H9 (cell line): ENCODE measurements at regions not wholly inside any gene's neighbourhood (a gene's known extent, or its start where the extent isn't known, plus 50 kb on each side); places are given as distances from the start of the nearest gene placed in this dataset.

Source experiments
- DNase-seq: peaks from one replicate; pipeline ENCODE4 v3.0.0-alpha.2; 2017
- H2AFZ ChIP-seq: one replicate; pipeline ENCODE4 v1.6.1; 2013; ENCODE audit warnings: mild to moderate bottlenecking, low read length, control low read depth, moderate library complexity
- H2AK5ac ChIP-seq: 2 replicates; pipeline ENCODE4 v1.6.1; 2013; ENCODE audit warnings: low read length, control low read depth, mixed read lengths; ENCODE audit not compliant: insufficient read length
- H2BK120ac ChIP-seq: one replicate; pipeline ENCODE4 v1.6.1; 2013; ENCODE audit warnings: low read depth, mild to moderate bottlenecking, low read length, control low read depth, inconsistent platforms; ENCODE audit not compliant: poor library complexity, severe bottlenecking
- H2BK12ac ChIP-seq: 2 replicates; pipeline ENCODE4 v1.6.1; 2013; ENCODE audit warnings: low read length, control low read depth, mixed read lengths, low read depth; ENCODE audit not compliant: insufficient read length
- H2BK15ac ChIP-seq: 2 replicates; pipeline ENCODE4 v1.6.1; 2013; ENCODE audit warnings: low read depth, low read length, control low read depth
- H2BK20ac ChIP-seq: one replicate; pipeline ENCODE4 v1.6.1; 2013; ENCODE audit warnings: low read depth, mild to moderate bottlenecking, low read length, control low read depth, inconsistent platforms; ENCODE audit not compliant: poor library complexity, severe bottlenecking
- H2BK5ac ChIP-seq: 2 replicates; pipeline ENCODE4 v1.6.1; 2013; ENCODE audit warnings: low read length, control low read depth, mixed read lengths; ENCODE audit not compliant: insufficient read length
- H3K14ac ChIP-seq: 2 replicates; pipeline ENCODE4 v1.6.1; 2013; ENCODE audit warnings: low read length, control low read depth; ENCODE audit not compliant: insufficient read depth
- H3K18ac ChIP-seq: 2 replicates; pipeline ENCODE4 v1.6.1; 2013; ENCODE audit warnings: low read depth, mild to moderate bottlenecking, mixed read lengths, low read length, control low read depth; ENCODE audit not compliant: insufficient read length
- H3K23ac ChIP-seq: 2 replicates; pipeline ENCODE4 v1.6.1; 2013; ENCODE audit warnings: low read length, control low read depth, mixed read lengths, low read depth; ENCODE audit not compliant: insufficient read length
- H3K23me2 ChIP-seq: 2 replicates; pipeline ENCODE4 v1.6.1; 2013; ENCODE audit warnings: low read depth, mild to moderate bottlenecking, mixed read lengths, low read length, control low read depth; ENCODE audit not compliant: insufficient read length, poor library complexity, severe bottlenecking
- H3K27ac ChIP-seq: 2 replicates; pipeline ENCODE4 v1.5.1; 2013; ENCODE audit warnings: low read length, control low read depth, mixed read lengths, low read depth; ENCODE audit not compliant: insufficient read length
- H3K27me3 ChIP-seq: 2 replicates; pipeline ENCODE4 v1.6.1; 2013; ENCODE audit warnings: low read length, control low read depth, inconsistent platforms; ENCODE audit not compliant: insufficient read depth
- H3K4ac ChIP-seq: 2 replicates; pipeline ENCODE4 v1.6.1; 2013; ENCODE audit warnings: low read depth, mild to moderate bottlenecking, control low read depth, inconsistent platforms, low read length, moderate library complexity
- H3K4me1 ChIP-seq: 2 replicates; pipeline ENCODE4 v1.6.1; 2013; ENCODE audit warnings: low read length, control low read depth, inconsistent platforms; ENCODE audit not compliant: insufficient read depth
- H3K4me2 ChIP-seq: 2 replicates; pipeline ENCODE4 v1.6.1; 2013; ENCODE audit warnings: low read length, control low read depth, mixed read lengths; ENCODE audit not compliant: insufficient read length, insufficient read depth
- H3K56ac ChIP-seq: 2 replicates; pipeline ENCODE4 v1.6.1; 2013; ENCODE audit warnings: low read depth, mild to moderate bottlenecking, mixed read lengths, low read length, control low read depth; ENCODE audit not compliant: insufficient read length
- H3K79me1 ChIP-seq: 2 replicates; pipeline ENCODE4 v1.6.1; 2013; ENCODE audit warnings: low read depth, mild to moderate bottlenecking, moderate library complexity, low read length, control low read depth, inconsistent platforms; ENCODE audit not compliant: insufficient read depth, poor library complexity, severe bottlenecking
- H3K79me2 ChIP-seq: 2 replicates; pipeline ENCODE4 v1.6.1; 2013; ENCODE audit warnings: low read length, control low read depth, inconsistent platforms; ENCODE audit not compliant: insufficient read depth
- H3K9ac ChIP-seq: 2 replicates; pipeline ENCODE4 v1.6.1; 2013; ENCODE audit warnings: low read length, control low read depth, mixed read lengths; ENCODE audit not compliant: insufficient read length; ENCODE audit errors: extremely low read depth
- H3K9me3 ChIP-seq: one replicate; pipeline ENCODE4 v1.6.1; 2013; ENCODE audit warnings: low read depth, low read length, inconsistent platforms; ENCODE audit not compliant: control insufficient read depth
- H3T11ph ChIP-seq: one replicate; pipeline ENCODE4 v1.6.1; 2013; ENCODE audit warnings: mild to moderate bottlenecking, low read length, control low read depth, inconsistent platforms
- H4K20me1 ChIP-seq: one replicate; pipeline ENCODE4 v1.6.1; 2013; ENCODE audit not compliant: control insufficient read depth, insufficient read length, insufficient read depth
- H4K5ac ChIP-seq: 2 replicates; pipeline ENCODE4 v1.6.1; 2013; ENCODE audit warnings: low read depth, mild to moderate bottlenecking, mixed read lengths, low read length, control low read depth; ENCODE audit not compliant: insufficient read length
- H4K8ac ChIP-seq: replicated peaks from 2 replicates; pipeline ENCODE4 v1.6.1; 2013; ENCODE audit warnings: low read length, control low read depth, mixed read lengths, low read depth; ENCODE audit not compliant: insufficient read length
- H4K91ac ChIP-seq: 2 replicates; pipeline ENCODE4 v1.6.1; 2013; ENCODE audit warnings: low read depth, mild to moderate bottlenecking, moderate library complexity, mixed read lengths, low read length, control low read depth; ENCODE audit not compliant: insufficient read length
- H3K27ac Mint-ChIP-seq, 3 experiments: 2 replicates in 2 of 3; 3 replicates in 1 of 3; pipeline ENCODE4 v1.8.0; 2020 to 2021; ENCODE audit warnings: mixed read lengths in 3 of 3, mild to moderate bottlenecking in 1 of 3, moderate library complexity in 1 of 3
- H3K27me3 Mint-ChIP-seq: 2 replicates; pipeline ENCODE4 v1.8.0; 2021; ENCODE audit warnings: low read depth, mild to moderate bottlenecking, moderate library complexity, mixed read lengths
- H3K36me3 Mint-ChIP-seq, 3 experiments: 2 replicates in 2 of 3; 3 replicates in 1 of 3; pipeline ENCODE4 v1.8.0; 2020 to 2021; ENCODE audit warnings: low read depth in 3 of 3, mixed read lengths in 3 of 3; ENCODE audit not compliant: insufficient read depth in 1 of 3
- H3K4me1 Mint-ChIP-seq, 2 experiments: 2 replicates each; pipeline ENCODE4 v1.8.0; 2020; ENCODE audit warnings: mixed read lengths in 2 of 2
- H3K4me3 Mint-ChIP-seq, 2 experiments: 2 replicates in 1 of 2; 3 replicates in 1 of 2; pipeline ENCODE4 v1.8.0; 2020 to 2021; ENCODE audit warnings: mild to moderate bottlenecking in 2 of 2, mixed read lengths in 2 of 2, moderate library complexity in 1 of 2
- H3K9me3 Mint-ChIP-seq, 2 experiments: 2 replicates in 1 of 2; 3 replicates in 1 of 2; pipeline ENCODE4 v1.8.0; 2020; ENCODE audit warnings: mild to moderate bottlenecking in 2 of 2, mixed read lengths in 2 of 2, moderate library complexity in 1 of 2
- CTCF ChIP-seq: fragments of 200-600 bp; sonication (generic); conservative IDR thresholded peaks from 3 replicates; pipeline ENCODE4 v1.8.0; 2021; ENCODE audit warnings: antibody characterized with exemption, mild to moderate bottlenecking
- WGBS: extraction: QIAGEN DNeasy Blood & Tissue Kit; methylation state at CpG from one replicate; pipeline ENCODE4 v1.1.7; 2013; ENCODE audit warnings: missing lambda C conversion rate, low lambda C conversion rate, mixed read lengths; ENCODE audit not compliant: insufficient read length; ENCODE audit errors: extremely low coverage; 5-methylcytosine and 5-hydroxymethylcytosine counted together

GRCh38 chr14:76273346-76273745 lies 102.6 kb upstream of the ESRRB start:
- no CpG with 5 or more reads among the region's 2 CpGs for WGBS
- Histone ChIP-seq H3T11ph (no peak overlapping the region), H4K91ac (no peak overlapping the region), H2AK5ac (no peak overlapping the region), H3K79me2 (no peaks in the 10 kb centered on the region), H4K8ac (no peak overlapping the region), H3K9ac (no peak overlapping the region), H2BK15ac (no peak overlapping the region), H4K20me1 (no peaks in the 10 kb centered on the region), H3K23me2 (no peaks in the 10 kb centered on the region), H4K5ac (no peak overlapping the region), H2BK20ac (no peak overlapping the region), H3K27me3 (no peaks in the 10 kb centered on the region), H3K9me3 (no peaks in the 10 kb centered on the region), H3K79me1 (no peaks in the 10 kb centered on the region), H3K27ac (no peak overlapping the region), H2AFZ (no peak overlapping the region), H3K18ac (no peak overlapping the region), H2BK12ac (no peak overlapping the region), H3K23ac (no peak overlapping the region), H2BK5ac (no peak overlapping the region), H3K4ac (no peak overlapping the region), H3K14ac (no peak overlapping the region), H3K4me2 (no peak overlapping the region), H2BK120ac (no peak overlapping the region), H3K4me1 (no peaks in the 10 kb centered on the region; the same call in 1 of the 2 replicates), H3K56ac (no peak overlapping the region)
- DNase-seq = peak; percentile 12
- Mint-ChIP-seq H3K9me3 (no peaks in the 10 kb centered on the region), H3K4me1 (peaks cover 4 to 5% of the 10 kb centered on the region in 2 experiments; a peak in 3 of 4 replicates), H3K27ac (peak overlapping the region in 1 of 3 experiments; percentile 36; a peak in 1 of 7 replicates), H3K27me3 (peaks cover 38% of the 10 kb centered on the region), H3K4me3 (no peak overlapping the region), H3K36me3 (no peaks in the 10 kb centered on the region)
- TF ChIP-seq CTCF = no peak
